ENCODE measurements at regions not wholly inside any gene's neighbourhood (a gene's known extent, or its start where the extent isn't known, plus 50 kb on each side); places are given as distances from the start of the nearest gene placed in this dataset.
"Not testable (repeated sequence)": the region's sequence is repeated elsewhere in the genome, so short reads cannot be mapped to it uniquely, and the experiment has no call there.

GRCh38 chr5:12861886-12862654 is 957.8 kb upstream of the CTNND2 start:
- no peak for DNase-seq

- DNase-seq: not testable (repeated sequence)
Observed at GRCh38 chr5:12856105-12856504, 951.9 kb upstream of the CTNND2 start.

GRCh38 chr5:12854386-12854785 is 950.1 kb upstream of the CTNND2 start:
- no peak for DNase-seq

GRCh38 chr5:12851761-12852160 is 947.5 kb upstream of the CTNND2 start:
- no peak for DNase-seq

GRCh38 chr5:12848709-12849108 is 944.5 kb upstream of the CTNND2 start:
- no peak for DNase-seq

- no peak for DNase-seq
Observed at GRCh38 chr5:12845549-12846159, 941.4 kb upstream of the CTNND2 start.

GRCh38 chr5:12840972-12841371 is 936.7 kb upstream of the CTNND2 start:
- DNase-seq: no peak

GRCh38 chr5:12837592-12837991 is 933.3 kb upstream of the CTNND2 start:
- DNase-seq: no peak

GRCh38 chr5:12825163-12825562 is 920.9 kb upstream of the CTNND2 start:
- no peak for DNase-seq

GRCh38 chr5:12805165-12805698 is 901.0 kb upstream of the CTNND2 start:
- DNase-seq: no peak

- DNase-seq: no peak
Observed at GRCh38 chr5:12799165-12799564, 894.9 kb upstream of the CTNND2 start.

GRCh38 chr5:12795333-12795663 is 891.1 kb upstream of the CTNND2 start:
- DNase-seq: no peak

GRCh38 chr5:12794476-12795332 is 890.5 kb upstream of the CTNND2 start:
- no peak for DNase-seq

GRCh38 chr5:12793373-12793772 is 889.1 kb upstream of the CTNND2 start:
- no peak for DNase-seq

- no peak for DNase-seq
Observed at GRCh38 chr5:12780536-12780935, 876.3 kb upstream of the CTNND2 start.

GRCh38 chr5:12777342-12777741 is 873.1 kb upstream of the CTNND2 start:
- no peak for DNase-seq

GRCh38 chr5:12772276-12772675 is 868.0 kb upstream of the CTNND2 start:
- DNase-seq: no peak

GRCh38 chr5:12759377-12759776 is 855.1 kb upstream of the CTNND2 start:
- no peak for DNase-seq

GRCh38 chr5:12757035-12757434 is 852.8 kb upstream of the CTNND2 start:
- DNase-seq: no peak

GRCh38 chr5:12745537-12745936 is 841.3 kb upstream of the CTNND2 start:
- DNase-seq: no peak

GRCh38 chr5:12743582-12743981 is 839.3 kb upstream of the CTNND2 start:
- no peak for DNase-seq

GRCh38 chr5:12730354-12730753 is 826.1 kb upstream of the CTNND2 start:
- no peak for DNase-seq

- no peak for DNase-seq
Observed at GRCh38 chr5:12716664-12717063, 812.4 kb upstream of the CTNND2 start.
